K562 (cell line): ENCODE measurements at regions not wholly inside any gene's neighbourhood (a gene's known extent, or its start where the extent isn't known, plus 50 kb on each side); places are given as distances from the start of the nearest gene placed in this dataset.

ENCODE experiments used
- ATAC-seq: fragments of 200-7000 bp; cut with Tn5 transposase; 3 replicates; pipeline ENCODE4 v1.9.1; 2020; ENCODE audit warnings: moderate library complexity
- BruUV-seq: library from RNA; stranded (reverse); fragments of 400-500 nt; replicated peaks from 2 replicates; lab custom pipeline; 2021; lab: Mats Ljungman, UMichigan
- CTCF ChIA-PET: fragments of 300-600 bp; formaldehyde crosslinking; extraction: SDS; loops from one replicate; lab custom pipeline; 2021; ENCODE audit warnings: low intra/inter-chr PET ratio; lab: Yijun Ruan, JAX
- POLR2A ChIA-PET: fragments of 300-600, 350-650 bp; sonication (Branson Sonifier 250); formaldehyde crosslinking; extraction: SDS; loops from one replicate; lab custom pipeline; 2021; ENCODE audit warnings: antibody characterized with exemption, inconsistent platforms; lab: Yijun Ruan, JAX
- DNase-seq, 4 experiments: peaks; one replicate each; pipeline versions ENCODE4 v3.0.0 to v3.0.0-alpha.2; 2011 to 2018; ENCODE audit warnings: low spot score in 3 of 4, mixed read lengths in 3 of 4; ENCODE audit errors: extremely low read depth in 1 of 4
- FAIRE-seq: peaks from 2 replicates; lab custom pipeline; 2011; peaks lifted over from hg19 to GRCh38; lab: Jason Lieb, UNC
- H2AFZ ChIP-seq: 2 replicates; pipeline ENCODE4 v1.6.0; 2011; ENCODE audit warnings: low read depth, low read length, control low read depth, inconsistent platforms
- H3K27ac ChIP-seq: fragments of 200-600 bp; 3 replicates; pipeline ENCODE4 v1.8.0; 2011; ENCODE audit warnings: low read depth, mild to moderate bottlenecking, control low read depth, inconsistent platforms, low read length, moderate library complexity, mixed read lengths; ENCODE audit errors: extremely low read depth
- H3K27me3 ChIP-seq, 2 experiments: fragments of 300-600 bp in 1 of 2; 2 replicates in 1 of 2; 3 replicates in 1 of 2; pipeline versions ENCODE4 v1.6.0 to v1.8.0; 2011; ENCODE audit warnings: inconsistent platforms in 2 of 2, low read length in 2 of 2, mild to moderate bottlenecking in 1 of 2, mixed read lengths in 1 of 2, moderate library complexity in 1 of 2; ENCODE audit not compliant: control insufficient read depth in 2 of 2, insufficient read depth in 2 of 2
- H3K36me3 ChIP-seq: fragments of 300-600 bp; 3 replicates; pipeline ENCODE4 v1.8.0; 2011; ENCODE audit warnings: mild to moderate bottlenecking, low read length, inconsistent platforms; ENCODE audit not compliant: control insufficient read depth, insufficient read depth
- H3K4me1 ChIP-seq, 2 experiments: fragments of 200-600 bp in 1 of 2; replicated peaks in 1 of 2; 2 replicates in 1 of 2; 3 replicates in 1 of 2; pipeline versions ENCODE4 v1.5.1 to v1.8.0; 2011; ENCODE audit warnings: inconsistent platforms in 2 of 2, low read length in 2 of 2, mild to moderate bottlenecking in 1 of 2, mixed read lengths in 1 of 2, moderate library complexity in 1 of 2; ENCODE audit not compliant: control insufficient read depth in 2 of 2, insufficient read depth in 2 of 2
- H3K4me2 ChIP-seq: 2 replicates; pipeline ENCODE4 v1.6.1; 2011; ENCODE audit warnings: low read length, control low read depth, inconsistent platforms, mixed read lengths; ENCODE audit not compliant: insufficient read depth
- H3K4me3 ChIP-seq: fragments of 200-600 bp; sonication (generic), shearing (Covaris generic); 2 replicates; pipeline ENCODE4 v1.5.1; 2016; ENCODE audit warnings: control low read depth, inconsistent platforms
- H3K79me2 ChIP-seq: fragments of 200-600 bp; 3 replicates; pipeline ENCODE4 v1.8.0; 2011; ENCODE audit warnings: low read length, inconsistent platforms; ENCODE audit not compliant: control insufficient read depth, insufficient read depth
- H3K9ac ChIP-seq, 2 experiments: 2 replicates each; pipeline versions ENCODE4 v1.6.0 to v1.6.1; 2011; ENCODE audit warnings: low read depth in 2 of 2, low read length in 2 of 2, control low read depth in 1 of 2, inconsistent platforms in 1 of 2, mild to moderate bottlenecking in 1 of 2, mixed read lengths in 1 of 2; ENCODE audit not compliant: insufficient read depth in 1 of 2
- H3K9me1 ChIP-seq: one replicate; pipeline ENCODE4 v1.6.0; 2011; ENCODE audit warnings: inconsistent platforms, mild to moderate bottlenecking, low read length, moderate library complexity; ENCODE audit not compliant: control insufficient read depth, insufficient read depth
- H3K9me3 ChIP-seq: replicated peaks from 2 replicates; pipeline ENCODE4 v1.5.1; 2011; ENCODE audit warnings: low read depth, low read length, inconsistent platforms; ENCODE audit not compliant: control insufficient read depth, insufficient read depth
- H4K20me1 ChIP-seq: replicated peaks from 2 replicates; pipeline ENCODE4 v1.6.1; 2011; ENCODE audit warnings: low read length, inconsistent platforms, mixed read lengths; ENCODE audit not compliant: control insufficient read depth, insufficient read depth
- CBX3 ChIP-seq, 2 experiments: IDR thresholded peaks; 1 replicate in 1 of 2; 2 replicates in 1 of 2; pipeline ENCODE4 v1.6.1; 2012; ENCODE audit warnings: inconsistent platforms in 2 of 2, low read length in 2 of 2, borderline replicate concordance in 1 of 2, control low read depth in 1 of 2
- CREB1 ChIP-seq, 2 experiments: sonication (generic) in 1 of 2; formaldehyde crosslinking in 1 of 2; IDR thresholded peaks; 2 replicates each; pipeline versions ENCODE4 v1.6.1 to v1.8.0; 2012 to 2022; ENCODE audit warnings: inconsistent platforms in 1 of 2, mild to moderate bottlenecking in 1 of 2, missing genetic modification reagents in 1 of 2, moderate library complexity in 1 of 2
- ESRRB ChIP-seq: fragments of 250-450 bp; sonication (Bioruptor Pico); IDR thresholded peaks from 2 replicates; pipeline ENCODE4 v1.5.0; 2020; ENCODE audit warnings: mild to moderate bottlenecking, moderate library complexity, borderline replicate concordance
- MLX ChIP-seq, 2 experiments: fragments of 450-650 bp in 1 of 2; sonication (generic) in 1 of 2; formaldehyde crosslinking; conservative IDR thresholded peaks; 2 replicates each; pipeline versions ENCODE4 v1.4.0 to v1.8.1; 2020 to 2022; ENCODE audit warnings: mild to moderate bottlenecking in 1 of 2, missing genetic modification reagents in 1 of 2
- STAT5A ChIP-seq: IDR thresholded peaks from 2 replicates; pipeline ENCODE4 v1.6.1; 2012; ENCODE audit warnings: low read length, inconsistent platforms, borderline replicate concordance
- WGBS: fragments of 100-300 bp; shearing (Covaris generic); methylation state at CpG from one replicate; pipeline ENCODE4 v1.1.6; 2016; ENCODE audit warnings: low coverage, mixed read lengths; ENCODE audit not compliant: insufficient coverage; ENCODE audit errors: missing lambda C conversion rate; 5-methylcytosine and 5-hydroxymethylcytosine counted together
- in situ Hi-C: fragments of 300-500 bp; cut with MboI; formaldehyde crosslinking; loops from 4 replicates; pipeline ENCODE4 v1.15.0; 2018; ENCODE audit warnings: inconsistent platforms, mixed read lengths
- intact Hi-C: fragments of 100-400 bp; cut with micrococcal nuclease; formaldehyde crosslinking; loops from 2 replicates; pipeline ENCODE4 v1.14.2; 2022

- BruUV-seq, result no TSS peak
- Histone ChIP-seq H3K9me3 (no peaks in the 10 kb centered on the region), H3K9ac (no peak overlapping the region), H4K20me1 (no peaks in the 10 kb centered on the region), H3K4me2 (no peak overlapping the region), H3K4me1 (no peaks in the 10 kb centered on the region), H3K9me1 (no peaks in the 10 kb centered on the region), H3K79me2 (no peaks in the 10 kb centered on the region), H3K27ac (no peak overlapping the region), H3K36me3 (no peaks in the 10 kb centered on the region), H3K27me3 (no peaks in the 10 kb centered on the region), H2AFZ (no peak overlapping the region), H3K4me3 (no peak overlapping the region)
- no peak for ATAC-seq
- intact Hi-C loops, result no loop called here
- ChIA-PET POLR2A (interaction anchor here (0.5 kb wide), 1 partner anchor 12 kb away, joined by 3 read pairs; no protein-coding TSS in a partner anchor), CTCF (no interaction called here)
- in situ Hi-C loops, result no loop called here
- no peak for FAIRE-seq
- WGBS, result 3% methylated on average over 3 of the region's 3 CpGs
- no peak for DNase-seq
- TF ChIP-seq MLX (CRISPR knock-in tag; conservative IDR thresholded peaks at IDR 0.05), result no peak
- TF ChIP-seq STAT5A, result no peak
Observed at GRCh38 chr4:77336411-77337142, 179.6 kb downstream of the CCNG2 start.

- no TSS peak for BruUV-seq
- FAIRE-seq (no peak), ATAC-seq (no peak), DNase-seq (no peak)
- Histone ChIP-seq H3K36me3 (no peaks in the 10 kb centered on the region), H3K9me1 (no peaks in the 10 kb centered on the region), H4K20me1 (no peaks in the 10 kb centered on the region), H3K9me3 (no peaks in the 10 kb centered on the region), H3K27me3 (no peaks in the 10 kb centered on the region), H3K4me2 (no peak overlapping the region), H3K9ac (no peak overlapping the region), H3K27ac (no peak overlapping the region), H3K4me3 (no peak overlapping the region), H3K4me1 (no peaks in the 10 kb centered on the region), H3K79me2 (no peaks in the 10 kb centered on the region), H2AFZ (no peak overlapping the region)
- TF ChIP-seq ESRRB (CRISPR knock-in tag), result no peak
- TF ChIP-seq CBX3 (IDR thresholded peaks at IDR 0.05; ENCODE audit: borderline replicate concordance in 1 of 2, low read length in 2 of 2), result 0 out of 3 replicates have a peak, but pooled peaks of 1 of the 2 experiments have one; percentile 23
- no peak for TF ChIP-seq CREB1 (IDR thresholded peaks at IDR 0.05)
- TF ChIP-seq CREB1 (CRISPR knock-in tag; IDR thresholded peaks at IDR 0.05), result no peak
- ChIA-PET POLR2A (interaction anchor here (0.8 kb wide), 1 partner anchor 9 kb away, joined by 3 read pairs; no protein-coding TSS in a partner anchor), CTCF (no interaction called here)
- intact Hi-C loops (no loop called here), in situ Hi-C loops (no loop called here)
- WGBS, result 0% methylated on average over 2 of the region's 2 CpGs
Observed at GRCh38 chr4:77342170-77342810, 185.3 kb downstream of the CCNG2 start.
